MM.1S (cell line): ENCODE measurements at regions not wholly inside any gene's neighbourhood (a gene's known extent, or its start where the extent isn't known, plus 50 kb on each side); places are given as distances from the start of the nearest gene placed in this dataset.

Source experiments
- DNase-seq: peaks from one replicate; pipeline ENCODE4 v3.0.0-alpha.2; 2015
- H2AFZ ChIP-seq: fragments of 300-600 bp; sonication (generic); 2 replicates; pipeline ENCODE4 v1.6.0; 2016; ENCODE audit warnings: antibody characterized with exemption, low read length
- H3F3A ChIP-seq: fragments of 300-600 bp; sonication (generic); 2 replicates; pipeline ENCODE4 v1.6.1; 2016; ENCODE audit warnings: mild to moderate bottlenecking, antibody characterized with exemption, low read length, moderate library complexity, mixed read lengths; ENCODE audit not compliant: insufficient read depth
- H3K27ac ChIP-seq: fragments of 300-600 bp; sonication (generic); 2 replicates; pipeline ENCODE4 v1.5.1; 2016; ENCODE audit warnings: mild to moderate bottlenecking, low read length
- H3K27me3 ChIP-seq: fragments of 300-600 bp; sonication (generic); replicated peaks from 2 replicates; pipeline ENCODE4 v1.6.0; 2016; ENCODE audit warnings: low read length; ENCODE audit not compliant: insufficient read depth
- H3K36me3 ChIP-seq: fragments of 300-600 bp; sonication (generic); replicated peaks from 2 replicates; pipeline ENCODE4 v1.6.1; 2016; ENCODE audit warnings: mild to moderate bottlenecking, low read length, mixed read lengths; ENCODE audit not compliant: insufficient read depth
- H3K4me1 ChIP-seq: fragments of 300-600 bp; sonication (generic); 2 replicates; pipeline ENCODE4 v1.6.1; 2016; ENCODE audit warnings: low read length, mixed read lengths
- H3K4me2 ChIP-seq: fragments of 300-600 bp; sonication (generic); 2 replicates; pipeline ENCODE4 v1.6.0; 2016; ENCODE audit warnings: low read depth, low read length
- H3K4me3 ChIP-seq: fragments of 300-600 bp; sonication (generic); 2 replicates; pipeline ENCODE4 v1.5.1; 2016; ENCODE audit warnings: low read length, mixed read lengths
- H3K79me2 ChIP-seq: fragments of 300-600 bp; sonication (generic); 2 replicates; pipeline ENCODE4 v1.6.1; 2016; ENCODE audit warnings: mixed run types, low read length, mixed read lengths
- H3K9ac ChIP-seq: fragments of 300-600 bp; sonication (generic); 2 replicates; pipeline ENCODE4 v1.6.1; 2016; ENCODE audit warnings: low read length, mixed read lengths
- H3K9me2 ChIP-seq: fragments of 300-600 bp; sonication (generic); replicated peaks from 2 replicates; pipeline ENCODE4 v1.6.1; 2016; ENCODE audit warnings: mild to moderate bottlenecking, low read length, mixed read lengths; ENCODE audit not compliant: insufficient read depth
- H3K9me3 ChIP-seq: fragments of 300-600 bp; sonication (generic); replicated peaks from 2 replicates; pipeline ENCODE4 v1.6.1; 2016; ENCODE audit warnings: mild to moderate bottlenecking, low read length, mixed read lengths; ENCODE audit not compliant: insufficient read depth
- H4K20me1 ChIP-seq: fragments of 300-600 bp; sonication (generic); 2 replicates; pipeline ENCODE4 v1.6.1; 2016; ENCODE audit warnings: mild to moderate bottlenecking, low read length, moderate library complexity, mixed read lengths; ENCODE audit not compliant: insufficient read depth
- CTCF ChIP-seq: fragments of 300-600 bp; sonication (generic); IDR thresholded peaks from 2 replicates; pipeline ENCODE4 v1.5.1; 2016; ENCODE audit warnings: antibody characterized with exemption, low read length, mixed read lengths
- EZH2 ChIP-seq: fragments of 300-600 bp; sonication (generic); optimal IDR thresholded peaks from 2 replicates; pipeline ENCODE3; 2017; ENCODE audit warnings: low read depth, mild to moderate bottlenecking, antibody characterized with exemption, low read length, mixed read lengths
- EZH2phosphoT487 ChIP-seq: fragments of 300-600 bp; sonication (generic); IDR thresholded peaks from 2 replicates; pipeline ENCODE4 v1.6.1; 2018; ENCODE audit warnings: antibody characterized with exemption, low read length

GRCh38 chr3:41044523-41044922 is 154.8 kb upstream of the CTNNB1 start:
- Histone ChIP-seq H3K4me1 (no peaks in the 10 kb centered on the region), H3K36me3 (no peaks in the 10 kb centered on the region), H3K4me3 (no peak overlapping the region), H3K9ac (no peak overlapping the region), H3K27ac (no peak overlapping the region), H2AFZ (no peak overlapping the region), H3K4me2 (no peak overlapping the region), H3F3A (no peaks in the 10 kb centered on the region), H3K9me3 (no peaks in the 10 kb centered on the region), H3K79me2 (no peaks in the 10 kb centered on the region), H4K20me1 (no peaks in the 10 kb centered on the region), H3K9me2 (no peaks in the 10 kb centered on the region), H3K27me3 (no peaks in the 10 kb centered on the region)
- TF ChIP-seq EZH2, result no peak
- DNase-seq, result no peak

- Histone ChIP-seq H3K27me3 (no peaks in the 10 kb centered on the region), H2AFZ (no peak overlapping the region), H3K27ac (no peak overlapping the region), H3K4me1 (no peaks in the 10 kb centered on the region), H3K9me3 (no peaks in the 10 kb centered on the region), H4K20me1 (no peaks in the 10 kb centered on the region), H3K79me2 (no peaks in the 10 kb centered on the region), H3K9me2 (no peaks in the 10 kb centered on the region), H3K36me3 (no peaks in the 10 kb centered on the region), H3F3A (no peaks in the 10 kb centered on the region), H3K4me2 (no peak overlapping the region), H3K4me3 (no peak overlapping the region), H3K9ac (no peak overlapping the region)
- no peak for DNase-seq
- TF ChIP-seq EZH2, result no peak
- no peak for TF ChIP-seq EZH2phosphoT487
- no peak for TF ChIP-seq CTCF
Observed at GRCh38 chr3:41045491-41045890, 153.8 kb upstream of the CTNNB1 start.

- Histone ChIP-seq H4K20me1 (no peaks in the 10 kb centered on the region), H3K79me2 (no peaks in the 10 kb centered on the region), H3K9me3 (no peaks in the 10 kb centered on the region), H3K4me1 (no peaks in the 10 kb centered on the region), H2AFZ (no peak overlapping the region), H3K36me3 (no peaks in the 10 kb centered on the region), H3K4me2 (no peak overlapping the region), H3K9ac (no peak overlapping the region), H3K9me2 (no peaks in the 10 kb centered on the region), H3K4me3 (no peak overlapping the region), H3K27ac (no peak overlapping the region), H3F3A (no peaks in the 10 kb centered on the region), H3K27me3 (no peaks in the 10 kb centered on the region)
- TF ChIP-seq CTCF (no peak), EZH2 (no peak), EZH2phosphoT487 (no peak)
- DNase-seq, result no peak
Observed at GRCh38 chr3:41050144-41050543, 149.2 kb upstream of the CTNNB1 start.

GRCh38 chr3:41053220-41053619 is 146.1 kb upstream of the CTNNB1 start:
- no peak for DNase-seq
- Histone ChIP-seq H3K36me3 (no peaks in the 10 kb centered on the region), H3K9me2 (no peaks in the 10 kb centered on the region), H3K9me3 (no peaks in the 10 kb centered on the region), H3K4me2 (no peak overlapping the region), H3F3A (no peaks in the 10 kb centered on the region), H3K4me3 (no peak overlapping the region), H3K27me3 (no peaks in the 10 kb centered on the region), H2AFZ (no peak overlapping the region), H3K27ac (no peak overlapping the region), H3K79me2 (no peaks in the 10 kb centered on the region), H4K20me1 (no peaks in the 10 kb centered on the region), H3K4me1 (no peaks in the 10 kb centered on the region), H3K9ac (no peak overlapping the region)
- TF ChIP-seq EZH2phosphoT487, result no peak
- no peak for TF ChIP-seq EZH2
- TF ChIP-seq CTCF, result no peak
